ENCODE measurements at regions not wholly inside any gene's neighbourhood (a gene's known extent, or its start where the extent isn't known, plus 50 kb on each side); places are given as distances from the start of the nearest gene placed in this dataset.

GRCh38 chr18:25621682-25622081 lies 269.7 kb upstream of the ZNF521 start:
- TF ChIP-seq, protein P1, sequence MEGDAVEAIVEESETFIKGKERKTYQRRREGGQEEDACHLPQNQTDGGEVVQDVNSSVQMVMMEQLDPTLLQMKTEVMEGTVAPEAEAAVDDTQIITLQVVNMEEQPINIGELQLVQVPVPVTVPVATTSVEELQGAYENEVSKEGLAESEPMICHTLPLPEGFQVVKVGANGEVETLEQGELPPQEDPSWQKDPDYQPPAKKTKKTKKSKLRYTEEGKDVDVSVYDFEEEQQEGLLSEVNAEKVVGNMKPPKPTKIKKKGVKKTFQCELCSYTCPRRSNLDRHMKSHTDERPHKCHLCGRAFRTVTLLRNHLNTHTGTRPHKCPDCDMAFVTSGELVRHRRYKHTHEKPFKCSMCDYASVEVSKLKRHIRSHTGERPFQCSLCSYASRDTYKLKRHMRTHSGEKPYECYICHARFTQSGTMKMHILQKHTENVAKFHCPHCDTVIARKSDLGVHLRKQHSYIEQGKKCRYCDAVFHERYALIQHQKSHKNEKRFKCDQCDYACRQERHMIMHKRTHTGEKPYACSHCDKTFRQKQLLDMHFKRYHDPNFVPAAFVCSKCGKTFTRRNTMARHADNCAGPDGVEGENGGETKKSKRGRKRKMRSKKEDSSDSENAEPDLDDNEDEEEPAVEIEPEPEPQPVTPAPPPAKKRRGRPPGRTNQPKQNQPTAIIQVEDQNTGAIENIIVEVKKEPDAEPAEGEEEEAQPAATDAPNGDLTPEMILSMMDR (conservative IDR thresholded peaks at IDR 0.05; ENCODE audit: low read depth in 2 of 2), result no peak
- TF ChIP-seq NANOG (IDR thresholded peaks at IDR 0.05; ENCODE audit: borderline replicate concordance), result no peak
- TF ChIP-seq EZH2phosphoT487 (IDR thresholded peaks at IDR 0.05; ENCODE audit: unreplicated experiment), result no peak
- no peak for TF ChIP-seq POLR2AphosphoS5 (IDR thresholded peaks at IDR 0.05; ENCODE audit: low read depth)

Measured in GM23338 (cell line).